Left forelimb (tissue), 1 donor: ENCODE measurements at regions not wholly inside any gene's neighbourhood (a gene's known extent, or its start where the extent isn't known, plus 50 kb on each side); places are given as distances from the start of the nearest gene placed in this dataset.
"Not testable (repeated sequence)": the region's sequence is repeated elsewhere in the genome, so short reads cannot be mapped to it uniquely, and the experiment has no call there.

ENCODE experiments used
- DNase-seq: peaks from one replicate; pipeline ENCODE4 v3.0.0-alpha.2; 2018; ENCODE audit warnings: low spot score

DNA sequence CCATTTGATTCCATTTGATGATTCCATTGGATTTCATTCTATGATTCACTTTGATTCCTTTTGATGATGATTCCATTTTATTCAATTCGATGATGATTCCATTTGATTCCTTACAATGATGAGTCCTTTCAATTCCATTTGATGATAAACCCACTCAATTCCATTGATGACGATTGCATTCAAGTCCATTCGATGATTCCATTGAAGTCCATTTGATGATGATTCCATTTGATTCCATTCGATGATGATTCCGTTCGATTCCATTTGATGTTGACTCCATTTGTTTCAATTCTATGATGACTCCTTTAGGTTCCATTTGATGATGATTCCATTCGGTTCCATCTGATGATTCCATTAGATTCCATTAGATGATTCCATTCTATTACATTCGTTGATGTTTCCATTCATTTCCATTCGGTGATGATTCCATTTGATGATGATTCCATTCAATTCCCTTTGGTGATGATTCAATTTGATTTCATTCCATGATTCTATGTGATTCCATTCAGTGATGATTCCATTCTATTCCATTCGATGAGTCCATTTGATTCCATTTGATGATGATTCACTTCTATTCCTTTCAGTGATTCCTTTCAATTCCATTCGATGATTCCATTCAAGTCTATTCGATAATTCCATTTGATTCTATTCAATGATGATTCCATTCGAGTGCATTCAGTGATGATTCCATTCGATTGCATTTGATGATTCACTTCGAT, 1106.0 kb downstream of the RPIA start:
- DNase-seq = no peak

- DNase-seq = not testable (repeated sequence)
Measured at GRCh38 chr2:89801207-89801606, 1109.7 kb downstream of the RPIA start.

- DNase-seq = not testable (repeated sequence)
Measured at GRCh38 chr2:89806363-89806762, 1114.9 kb downstream of the RPIA start.

DNA sequence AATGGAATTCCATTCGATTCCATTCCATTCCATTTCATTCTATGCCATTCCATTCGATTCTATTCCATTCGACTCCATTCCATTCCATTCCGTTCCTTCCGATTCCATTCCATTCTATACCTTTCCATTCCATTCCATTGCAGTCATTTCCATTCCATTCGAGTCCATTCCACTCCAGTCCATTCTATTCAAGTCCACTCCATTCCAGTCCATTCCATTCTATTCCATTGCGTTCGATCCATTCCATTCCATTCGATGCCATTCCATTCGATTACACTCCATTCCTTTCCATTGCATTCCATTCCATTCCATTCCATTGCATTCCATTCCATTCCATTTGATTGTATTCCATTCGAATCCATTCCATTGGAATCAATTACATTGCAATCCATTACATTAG, 1119.8 kb downstream of the RPIA start:
- DNase-seq = no peak

DNA sequence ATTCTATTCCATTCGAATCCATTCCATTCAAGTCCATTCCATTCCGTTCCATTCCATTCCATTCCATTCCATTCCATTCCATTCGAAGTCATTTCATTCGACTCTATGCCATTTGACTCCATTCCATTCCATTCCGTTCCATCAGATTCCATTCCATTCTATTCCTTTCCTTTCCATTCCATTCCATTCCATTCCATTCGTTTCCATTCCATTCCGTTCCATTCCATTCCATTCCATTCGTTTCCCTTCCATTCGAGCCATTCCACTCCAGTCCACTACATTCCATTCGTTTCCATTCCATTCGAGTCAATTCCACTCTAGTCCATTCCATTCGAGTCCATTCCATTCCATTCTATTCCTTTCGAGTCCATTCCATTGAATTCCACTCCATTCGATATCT, 1120.4 kb downstream of the RPIA start:
- DNase-seq = not testable (repeated sequence)

GRCh38 chr2:89814359-89814758, 1122.9 kb downstream of the RPIA start:
- DNase-seq = not testable (repeated sequence)

DNA sequence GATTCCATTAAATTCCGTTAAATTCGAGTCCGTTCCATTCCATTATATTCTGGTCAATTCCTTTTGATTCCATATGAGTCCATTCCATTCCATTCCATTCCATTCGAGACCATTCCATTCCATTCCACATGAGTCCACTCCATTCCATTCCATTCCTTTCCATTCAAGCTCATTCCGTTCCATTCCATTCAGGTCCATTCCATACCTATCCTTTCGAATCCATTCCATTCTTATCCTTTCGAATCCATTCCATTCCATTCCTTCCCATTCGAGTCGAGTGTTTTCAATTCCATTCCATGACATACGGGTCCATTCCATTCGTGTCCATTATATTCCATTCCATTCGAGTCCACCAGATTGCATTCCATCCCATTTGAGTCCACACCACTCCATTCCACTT, 1127.4 kb downstream of the RPIA start:
- no peak for DNase-seq

DNA sequence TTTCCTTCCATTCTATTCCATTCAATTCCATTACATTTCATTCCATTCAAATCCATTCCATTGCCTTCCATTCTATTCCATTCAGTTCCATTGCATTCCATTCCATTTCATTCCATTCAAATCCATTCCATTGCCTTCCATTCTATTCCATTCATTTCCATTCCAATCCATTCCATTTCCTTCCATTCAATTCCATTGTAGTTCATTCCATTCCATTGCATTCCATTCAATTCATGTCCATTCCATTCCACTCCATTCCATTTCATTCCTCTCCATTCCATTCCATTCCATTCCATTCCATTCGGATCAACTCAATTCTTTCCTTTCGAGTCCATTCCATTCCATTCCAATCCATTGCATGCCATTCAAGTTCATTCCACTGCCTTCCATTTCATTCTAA, 1128.3 kb downstream of the RPIA start:
- DNase-seq = no peak

DNA sequence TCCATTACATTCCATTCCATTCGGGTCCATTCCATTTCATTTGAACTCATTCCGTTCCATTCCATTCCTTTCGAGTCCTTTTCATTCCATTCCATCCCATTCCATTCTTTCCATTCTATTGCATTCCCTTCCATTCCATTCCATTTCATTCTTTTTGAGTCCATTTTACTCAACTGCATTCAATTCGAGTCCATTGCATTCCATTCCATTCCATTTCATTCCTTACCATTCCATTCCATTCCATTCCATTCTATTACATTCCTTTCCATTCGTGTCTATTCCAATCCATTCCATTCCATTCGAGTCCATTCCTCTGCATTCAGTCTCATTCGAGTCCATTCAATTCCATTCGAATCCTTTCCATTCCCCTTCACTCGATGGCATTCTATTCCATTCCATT, 1128.8 kb downstream of the RPIA start:
- DNase-seq = no peak

GRCh38 chr2:89821455-89821945, 1130.0 kb downstream of the RPIA start:
- no peak for DNase-seq

GRCh38 chr2:89822342-89822741, 1130.9 kb downstream of the RPIA start:
- not testable (repeated sequence) for DNase-seq

- DNase-seq = no peak
Measured at GRCh38 chr2:89823556-89823955, 1132.1 kb downstream of the RPIA start.

GRCh38 chr2:89825034-89825433, 1133.6 kb downstream of the RPIA start:
- DNase-seq = no peak

DNA sequence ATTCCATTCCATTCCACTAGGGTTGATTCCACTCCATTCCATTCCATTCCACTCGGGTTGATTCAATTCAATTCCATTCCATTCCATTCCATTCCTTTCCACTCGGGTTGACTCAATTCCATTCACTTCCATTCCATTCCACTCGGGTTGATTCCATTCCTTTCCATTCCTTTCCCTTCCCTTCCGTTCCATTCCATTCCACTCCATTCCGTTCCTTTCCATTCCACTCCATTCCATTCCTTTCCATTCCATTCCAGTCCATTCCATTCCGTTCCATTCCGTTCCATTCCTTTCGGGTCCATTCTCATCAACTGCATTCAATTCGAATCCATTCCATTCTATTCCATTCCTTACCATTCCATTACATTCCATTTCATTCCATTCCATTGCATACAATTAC, 1135.3 kb downstream of the RPIA start:
- DNase-seq = not testable (repeated sequence)

GRCh38 chr2:89827829-89828228, 1136.4 kb downstream of the RPIA start:
- not testable (repeated sequence) for DNase-seq

- DNase-seq = not testable (repeated sequence)
Measured at GRCh38 chr2:89828416-89828815, 1136.9 kb downstream of the RPIA start.

DNA sequence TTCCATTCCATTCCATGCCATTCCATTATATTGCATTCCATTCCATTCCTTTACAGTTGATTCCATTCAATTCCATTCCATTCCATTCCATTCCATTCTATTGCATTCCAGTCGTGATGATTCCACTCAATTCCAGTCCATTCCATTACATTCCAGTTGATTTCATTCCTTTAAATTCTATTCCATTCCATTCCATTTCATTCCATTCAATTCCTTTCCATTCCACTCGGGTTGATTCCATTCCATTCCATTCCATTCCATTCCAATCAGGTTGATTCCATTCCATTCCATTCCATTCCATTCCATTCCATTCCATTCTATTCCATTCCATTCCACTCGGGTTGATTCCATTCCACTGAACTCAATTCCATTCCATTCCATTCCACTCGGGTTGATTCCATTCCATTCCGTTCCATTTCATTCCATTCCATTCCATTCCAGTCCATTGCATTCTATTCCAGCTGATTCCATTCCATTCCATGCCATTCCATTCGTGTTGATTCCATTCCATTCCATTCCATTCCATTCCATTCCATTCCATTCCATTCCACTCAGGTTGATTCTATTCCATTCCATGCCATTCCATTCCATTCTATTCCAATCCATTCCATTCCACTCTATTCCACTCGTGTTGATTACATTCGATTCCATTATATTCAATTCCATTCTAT, 1137.6 kb downstream of the RPIA start:
- not testable (repeated sequence) for DNase-seq

DNA sequence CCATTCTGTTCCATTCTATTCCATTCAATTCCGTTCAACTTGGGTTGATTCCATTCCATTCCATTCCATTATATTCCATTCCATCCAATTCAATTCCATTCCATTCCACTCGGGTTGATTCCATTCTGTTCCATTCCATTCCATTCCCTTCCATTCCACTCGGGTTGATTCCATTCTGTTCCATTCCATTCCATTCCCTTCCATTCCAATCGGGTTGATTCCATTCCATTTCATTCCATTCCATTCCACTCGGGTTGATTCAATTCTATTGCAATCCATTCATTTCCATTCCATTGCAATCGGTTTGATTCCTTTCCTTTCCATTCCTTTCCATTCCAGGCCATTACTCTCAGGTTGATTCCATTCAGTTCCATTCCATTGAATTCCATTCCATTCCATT, 1138.4 kb downstream of the RPIA start:
- DNase-seq = no peak

GRCh38 chr2:89830341-89831218, 1139.1 kb downstream of the RPIA start:
- not testable (repeated sequence) for DNase-seq

DNA sequence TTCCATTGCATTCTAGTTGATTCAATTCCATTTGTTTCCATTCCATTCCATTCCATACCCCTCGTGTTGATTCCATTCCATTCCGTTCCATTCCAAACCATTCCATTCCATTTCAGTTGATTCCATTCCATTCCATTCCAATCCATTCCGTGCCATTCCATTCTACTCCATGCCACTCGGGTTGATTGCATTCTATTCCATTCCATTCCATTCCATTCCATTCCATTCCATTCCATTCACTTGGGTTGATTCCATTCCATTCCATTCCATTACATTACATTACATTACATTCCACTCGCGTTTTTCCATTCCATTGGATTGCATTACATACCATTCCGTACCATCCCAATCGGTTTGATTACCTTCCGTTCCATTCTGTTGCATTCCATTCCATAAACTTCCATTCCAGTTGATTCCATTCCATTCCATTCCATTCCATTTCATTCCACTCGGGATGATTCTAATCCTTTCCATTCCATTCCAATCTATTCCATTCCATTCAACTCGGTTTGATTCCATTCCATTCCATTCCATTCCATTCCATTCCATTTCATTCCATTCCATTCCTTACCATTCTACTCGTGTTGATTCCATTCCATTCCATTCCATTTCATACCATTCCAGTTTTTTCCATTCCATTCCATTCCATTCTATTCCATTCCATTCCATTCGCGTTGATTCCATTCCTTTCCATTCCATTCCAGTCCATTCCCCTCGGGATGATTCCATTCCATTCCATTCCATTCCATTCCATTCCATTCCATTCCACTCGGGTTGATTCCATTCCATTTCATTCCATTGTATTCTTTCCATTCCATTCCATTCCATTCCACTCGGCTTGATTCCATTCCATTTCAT, 1140.4 kb downstream of the RPIA start:
- DNase-seq = no peak

GRCh38 chr2:89833116-89833779, 1141.8 kb downstream of the RPIA start:
- DNase-seq = no peak
